GM23248 (cell line): ENCODE measurements at regions not wholly inside any gene's neighbourhood (a gene's known extent, or its start where the extent isn't known, plus 50 kb on each side); places are given as distances from the start of the nearest gene placed in this dataset.

ENCODE experiments used
- DNase-seq: peaks from one replicate; pipeline ENCODE4 v3.0.0-alpha.2; 2015
- H2AFZ ChIP-seq: fragments of 200-600 bp; sonication (generic); 2 replicates; pipeline ENCODE4 v1.6.1; 2016; ENCODE audit warnings: antibody characterized with exemption
- H3F3A ChIP-seq: fragments of 200-600 bp; sonication (generic); 2 replicates; pipeline ENCODE4 v1.6.1; 2016; ENCODE audit warnings: mild to moderate bottlenecking, antibody characterized with exemption, mixed run types; ENCODE audit not compliant: insufficient read depth
- H3K27ac ChIP-seq: fragments of 200-600 bp; sonication (generic); 2 replicates; pipeline ENCODE4 v1.5.1; 2016; ENCODE audit warnings: mild to moderate bottlenecking
- H3K27me3 ChIP-seq: fragments of 200-600 bp; sonication (generic); replicated peaks from 2 replicates; pipeline ENCODE4 v1.6.1; 2016; ENCODE audit warnings: mild to moderate bottlenecking; ENCODE audit not compliant: insufficient read depth
- H3K36me3 ChIP-seq: fragments of 200-600 bp; sonication (generic); 2 replicates; pipeline ENCODE4 v1.6.1; 2016; ENCODE audit warnings: low read depth, mild to moderate bottlenecking
- H3K4me1 ChIP-seq: fragments of 200-600 bp; sonication (generic); 2 replicates; pipeline ENCODE4 v1.6.1; 2016; ENCODE audit warnings: mild to moderate bottlenecking; ENCODE audit not compliant: insufficient read depth
- H3K4me2 ChIP-seq: fragments of 200-600 bp; sonication (generic); one replicate; pipeline ENCODE4 v1.6.1; 2016; ENCODE audit warnings: mild to moderate bottlenecking; ENCODE audit not compliant: unreplicated experiment
- H3K4me3 ChIP-seq: fragments of 200-600 bp; sonication (generic); 2 replicates; pipeline ENCODE4 v1.5.1; 2016; ENCODE audit warnings: mild to moderate bottlenecking
- H3K79me2 ChIP-seq: fragments of 200-600 bp; sonication (generic); 2 replicates; pipeline ENCODE4 v1.6.1; 2016; ENCODE audit warnings: mild to moderate bottlenecking; ENCODE audit not compliant: insufficient read depth
- H3K9ac ChIP-seq: fragments of 200-600 bp; sonication (generic); 2 replicates; pipeline ENCODE4 v1.6.1; 2016; ENCODE audit warnings: mild to moderate bottlenecking
- H3K9me2 ChIP-seq: fragments of 200-600 bp; sonication (generic); 2 replicates; pipeline ENCODE4 v1.6.1; 2016; ENCODE audit warnings: mixed run types, mild to moderate bottlenecking, moderate library complexity; ENCODE audit not compliant: insufficient read depth
- H3K9me3 ChIP-seq: fragments of 200-600 bp; sonication (generic); one replicate; pipeline ENCODE4 v1.6.1; 2017; ENCODE audit warnings: low read depth
- H4K20me1 ChIP-seq: fragments of 200-600 bp; sonication (generic); 2 replicates; pipeline ENCODE4 v1.6.0; 2016; ENCODE audit not compliant: insufficient read depth
- EZH2 ChIP-seq: fragments of 200-600 bp; sonication (generic); IDR thresholded peaks from 2 replicates; pipeline ENCODE4 v1.6.1; 2018; ENCODE audit warnings: antibody characterized with exemption, mild to moderate bottlenecking; ENCODE audit not compliant: insufficient read depth, poor library complexity, severe bottlenecking
- EZH2phosphoT487 ChIP-seq: fragments of 200-600 bp; sonication (generic); IDR thresholded peaks from 2 replicates; pipeline ENCODE4 v1.6.1; 2018; ENCODE audit warnings: antibody characterized with exemption, moderate library complexity, mild to moderate bottlenecking, low read depth; ENCODE audit not compliant: insufficient read depth
- WGBS, 2 experiments: methylation state at CpG; one replicate each; pipeline ENCODE4 v1.1.6; 2015 to 2017; ENCODE audit warnings: low lambda C conversion rate in 2 of 2, low coverage in 1 of 2; ENCODE audit errors: missing lambda C conversion rate in 2 of 2; 5-methylcytosine and 5-hydroxymethylcytosine counted together
- in situ Hi-C: fragments of 300-500 bp; cut with MboI; formaldehyde crosslinking; loops from 2 replicates; pipeline ENCODE4 v1.15.0; 2020

- Histone ChIP-seq H2AFZ (no peak overlapping the region), H3K9me3 (no peaks in the 10 kb centered on the region), H3F3A (no peaks in the 10 kb centered on the region), H3K79me2 (no peaks in the 10 kb centered on the region), H3K4me1 (no peaks in the 10 kb centered on the region), H4K20me1 (no peaks in the 10 kb centered on the region), H3K27ac (no peak overlapping the region), H3K4me3 (no peak overlapping the region), H3K9ac (no peak overlapping the region), H3K9me2 (no peaks in the 10 kb centered on the region), H3K27me3 (no peaks in the 10 kb centered on the region), H3K36me3 (no peaks in the 10 kb centered on the region), H3K4me2 (no peak overlapping the region)
- no peak for DNase-seq
- in situ Hi-C loops = no loop called here
- WGBS, 2 experiments = 24 to 25% methylated on average over 6 of the region's 6 CpGs
- TF ChIP-seq EZH2phosphoT487 = no peak
- no peak for TF ChIP-seq EZH2
Measured at GRCh38 chr7:8906396-8907075, 473.1 kb downstream of the NXPH1 start.

GRCh38 chr7:8908889-8909288, 475.5 kb downstream of the NXPH1 start:
- Histone ChIP-seq H3K4me1 (no peaks in the 10 kb centered on the region), H3F3A (no peaks in the 10 kb centered on the region), H3K27me3 (no peaks in the 10 kb centered on the region), H3K27ac (no peak overlapping the region), H3K9me3 (no peaks in the 10 kb centered on the region), H2AFZ (no peak overlapping the region), H3K9ac (no peak overlapping the region), H3K36me3 (no peaks in the 10 kb centered on the region), H3K4me2 (no peak overlapping the region), H3K4me3 (no peak overlapping the region), H3K9me2 (no peaks in the 10 kb centered on the region), H3K79me2 (no peaks in the 10 kb centered on the region), H4K20me1 (no peaks in the 10 kb centered on the region)
- 0 to 4% methylated on average over 1 of the region's 1 CpG for WGBS, 2 experiments
- in situ Hi-C loops = no loop called here
- TF ChIP-seq EZH2phosphoT487 (no peak), EZH2 (no peak)
- no peak for DNase-seq

DNA sequence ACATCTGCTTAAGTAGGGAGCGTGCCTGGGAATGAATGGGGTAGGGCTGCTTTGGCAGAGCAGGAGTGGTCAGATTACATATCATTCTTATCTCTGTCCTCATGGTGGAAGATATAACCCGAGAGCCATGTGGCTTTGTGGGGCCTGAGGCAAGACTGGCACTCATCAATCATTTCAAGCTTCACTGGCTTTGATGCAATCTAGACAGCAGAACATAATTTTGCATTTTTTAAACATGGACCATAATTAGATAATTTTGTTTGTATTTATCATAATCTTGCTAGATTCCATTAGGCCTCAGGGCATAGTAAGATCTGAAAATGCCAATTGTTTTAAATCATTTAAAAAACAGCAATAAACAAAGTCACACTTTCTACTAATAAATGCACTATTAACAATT, 480.3 kb downstream of the NXPH1 start:
- in situ Hi-C loops = no loop called here
- Histone ChIP-seq H3K4me1 (no peaks in the 10 kb centered on the region), H3K79me2 (no peaks in the 10 kb centered on the region), H3K9me2 (no peaks in the 10 kb centered on the region), H3F3A (no peaks in the 10 kb centered on the region), H2AFZ (no peak overlapping the region), H3K4me3 (no peak overlapping the region), H4K20me1 (no peaks in the 10 kb centered on the region), H3K9me3 (no peaks in the 10 kb centered on the region), H3K4me2 (no peak overlapping the region), H3K9ac (no peak overlapping the region), H3K27ac (no peak overlapping the region), H3K36me3 (no peaks in the 10 kb centered on the region), H3K27me3 (no peaks in the 10 kb centered on the region)
- DNase-seq = no peak
- WGBS, 2 experiments = 11 to 12% methylated on average over 2 of the region's 2 CpGs
- TF ChIP-seq EZH2 = no peak

DNA sequence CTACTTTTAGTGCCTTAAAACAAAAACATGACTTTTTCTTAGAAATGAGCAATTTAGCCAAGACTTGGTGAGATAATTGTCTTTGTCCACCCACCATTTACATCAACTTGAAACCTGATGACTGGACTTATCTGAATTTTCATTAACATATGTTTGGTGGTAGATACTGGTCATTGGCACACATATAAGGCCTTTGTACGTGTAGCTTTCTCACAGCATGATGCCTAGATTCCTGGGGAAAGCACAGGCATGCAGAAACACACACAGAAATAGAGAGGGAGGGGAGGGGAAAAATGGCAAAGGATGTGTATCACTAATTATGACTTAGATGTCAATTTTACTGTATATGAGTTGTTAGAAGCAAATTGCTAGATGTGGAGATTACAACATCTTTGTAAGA, 488.4 kb downstream of the NXPH1 start:
- Histone ChIP-seq H3K4me3 (no peak overlapping the region), H3K9ac (no peak overlapping the region), H3K9me3 (no peaks in the 10 kb centered on the region), H3K4me2 (no peak overlapping the region), H3F3A (no peaks in the 10 kb centered on the region), H2AFZ (no peak overlapping the region), H3K27ac (no peak overlapping the region), H3K4me1 (no peaks in the 10 kb centered on the region), H3K9me2 (no peaks in the 10 kb centered on the region), H4K20me1 (no peaks in the 10 kb centered on the region), H3K27me3 (no peaks in the 10 kb centered on the region), H3K36me3 (no peaks in the 10 kb centered on the region), H3K79me2 (no peaks in the 10 kb centered on the region)
- WGBS, 2 experiments = 4 to 11% methylated on average over 1 of the region's 1 CpG
- in situ Hi-C loops = no loop called here
- TF ChIP-seq EZH2 = no peak
- no peak for TF ChIP-seq EZH2phosphoT487
- DNase-seq = no peak

DNA sequence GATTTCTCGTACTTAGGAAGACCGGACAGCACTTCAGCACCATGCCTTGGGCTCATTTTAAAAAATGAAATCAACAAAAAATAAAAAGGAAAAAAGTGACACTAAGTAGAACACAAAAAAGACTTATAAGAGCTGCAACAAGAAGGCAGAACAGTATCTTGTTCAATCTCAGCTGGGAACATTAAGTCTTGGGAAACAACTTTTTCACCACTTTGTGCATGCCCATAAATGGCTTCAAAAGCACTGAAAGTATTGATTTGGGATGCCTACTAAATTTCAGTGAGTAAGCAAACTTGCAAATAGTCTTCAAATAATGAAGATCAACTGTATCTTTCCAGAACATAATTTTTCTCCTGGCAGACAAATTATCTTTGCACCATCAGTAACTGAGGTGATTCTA, 489.3 kb downstream of the NXPH1 start:
- H3K9me3 ChIP-seq = no peaks in the 10 kb centered on the region
- in situ Hi-C loops = no loop called here
- no peaks in the 10 kb centered on the region for H3K27me3 ChIP-seq
- H3K4me3 ChIP-seq = no peak overlapping the region
- no peaks in the 10 kb centered on the region for H3F3A ChIP-seq
- WGBS, 2 experiments = 14% methylated on average over 2 of the region's 2 CpGs
- H3K36me3 ChIP-seq = no peaks in the 10 kb centered on the region
- H3K4me1 ChIP-seq = no peaks in the 10 kb centered on the region
- no peaks in the 10 kb centered on the region for H3K9me2 ChIP-seq
- no peak overlapping the region for H2AFZ ChIP-seq
- H3K9ac ChIP-seq = no peak overlapping the region
- no peaks in the 10 kb centered on the region for H3K79me2 ChIP-seq
- TF ChIP-seq EZH2phosphoT487 = no peak
- no peak for TF ChIP-seq EZH2
- DNase-seq = no peak
- H4K20me1 ChIP-seq = no peaks in the 10 kb centered on the region
- no peak overlapping the region for H3K27ac ChIP-seq
- no peak overlapping the region for H3K4me2 ChIP-seq
